AG04449 (cell line): ENCODE measurements at regions not wholly inside any gene's neighbourhood (a gene's known extent, or its start where the extent isn't known, plus 50 kb on each side); places are given as distances from the start of the nearest gene placed in this dataset.
A peak's percentile ranks its signal among the peaks of the same experiment; 100 is the strongest.
"Not testable (repeated sequence)": the region's sequence is repeated elsewhere in the genome, so short reads cannot be mapped to it uniquely, and the experiment has no call there.

Experiments used
- CTCF ChIA-PET: fragments of 350-600 bp; formaldehyde crosslinking; extraction: SDS; loops from one replicate; lab custom pipeline; 2021; ENCODE audit warnings: antibody characterized with exemption; lab: Yijun Ruan, JAX
- POLR2A ChIA-PET: fragments of 400-600, 350-600 bp; formaldehyde crosslinking; extraction: SDS; loops from one replicate; lab custom pipeline; 2020; ENCODE audit warnings: antibody characterized with exemption, inconsistent platforms; lab: Yijun Ruan, JAX
- DNase-seq: peaks from one replicate; pipeline ENCODE4 v3.0.0-alpha.2; 2010; ENCODE audit warnings: low read depth, low spot score
- H3K4me3 ChIP-seq: 2 replicates; pipeline ENCODE4 v1.5.1; 2011; ENCODE audit warnings: low read depth, mild to moderate bottlenecking, control low read depth, low read length
- TF ChIP-seq, protein P1 (sequence below): IDR thresholded peaks from one replicate; pipeline ENCODE4 v1.5.1; 2011; ENCODE audit warnings: mild to moderate bottlenecking, moderate library complexity, low read length, control low read depth, inconsistent platforms; ENCODE audit not compliant: insufficient read depth; ENCODE audit errors: missing control alignments

DNA sequence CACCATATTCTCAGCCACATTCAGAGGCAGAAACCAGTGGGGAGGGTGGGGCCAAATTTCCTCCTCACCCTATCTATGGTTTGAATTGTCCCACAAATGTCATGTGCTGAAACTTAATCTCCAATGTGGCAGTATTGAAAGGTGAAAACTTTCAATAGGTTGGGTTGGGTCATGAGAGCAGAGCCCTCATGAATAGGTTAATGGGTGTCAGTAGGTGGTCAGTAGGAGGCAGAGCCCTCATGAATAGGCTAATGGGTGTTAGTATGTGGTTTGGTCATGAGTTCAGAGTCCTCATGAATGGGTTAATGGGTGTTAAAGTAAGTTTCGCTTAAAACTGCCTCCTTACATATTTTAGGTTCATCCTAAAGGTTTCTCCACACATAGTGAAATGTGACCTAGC is 170.0 kb downstream of the FCRL5 start:
- DNase-seq: no peak
- ChIA-PET POLR2A (no interaction called here), CTCF (interaction anchor here (1.2 to 4.2 kb wide), 2 partner anchors 12 to 103 kb away, joined by 4 to 17 read pairs; no protein-coding TSS in a partner anchor)
- TF ChIP-seq, protein P1, sequence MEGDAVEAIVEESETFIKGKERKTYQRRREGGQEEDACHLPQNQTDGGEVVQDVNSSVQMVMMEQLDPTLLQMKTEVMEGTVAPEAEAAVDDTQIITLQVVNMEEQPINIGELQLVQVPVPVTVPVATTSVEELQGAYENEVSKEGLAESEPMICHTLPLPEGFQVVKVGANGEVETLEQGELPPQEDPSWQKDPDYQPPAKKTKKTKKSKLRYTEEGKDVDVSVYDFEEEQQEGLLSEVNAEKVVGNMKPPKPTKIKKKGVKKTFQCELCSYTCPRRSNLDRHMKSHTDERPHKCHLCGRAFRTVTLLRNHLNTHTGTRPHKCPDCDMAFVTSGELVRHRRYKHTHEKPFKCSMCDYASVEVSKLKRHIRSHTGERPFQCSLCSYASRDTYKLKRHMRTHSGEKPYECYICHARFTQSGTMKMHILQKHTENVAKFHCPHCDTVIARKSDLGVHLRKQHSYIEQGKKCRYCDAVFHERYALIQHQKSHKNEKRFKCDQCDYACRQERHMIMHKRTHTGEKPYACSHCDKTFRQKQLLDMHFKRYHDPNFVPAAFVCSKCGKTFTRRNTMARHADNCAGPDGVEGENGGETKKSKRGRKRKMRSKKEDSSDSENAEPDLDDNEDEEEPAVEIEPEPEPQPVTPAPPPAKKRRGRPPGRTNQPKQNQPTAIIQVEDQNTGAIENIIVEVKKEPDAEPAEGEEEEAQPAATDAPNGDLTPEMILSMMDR: no peak
- H3K4me3 ChIP-seq: no peak overlapping the region

DNA sequence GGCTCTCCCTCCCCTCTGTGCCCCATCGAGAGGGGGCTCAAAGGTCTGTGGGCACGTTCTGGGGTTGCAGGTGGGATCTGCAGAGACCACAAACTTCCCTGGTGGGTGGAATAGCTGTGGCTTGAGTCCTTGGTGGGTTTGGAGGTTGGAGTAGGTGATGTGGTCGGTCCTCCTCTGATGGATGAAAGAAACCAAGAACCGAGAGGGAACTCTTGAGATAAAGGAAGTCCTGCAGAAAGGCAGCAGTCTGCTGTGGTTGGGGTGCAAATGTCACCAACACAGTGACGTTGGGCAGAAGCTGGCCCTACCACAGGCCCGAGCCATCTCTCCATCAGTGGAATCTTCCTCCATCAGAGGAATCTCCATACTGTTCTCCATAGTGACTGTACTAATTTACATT is 171.8 kb downstream of the FCRL5 start:
- H3K4me3 ChIP-seq: no peak overlapping the region
- TF ChIP-seq, protein P1: no peak
- DNase-seq: no peak
- POLR2A ChIA-PET: interaction anchor here (0.7 kb wide), 1 partner anchor 189 kb away, joined by 3 read pairs; no protein-coding TSS in a partner anchor
- CTCF ChIA-PET: interaction anchor here (1.6 to 4.2 kb wide), 3 partner anchors 10 to 115 kb away, joined by 7 to 17 read pairs (median 14); no protein-coding TSS in a partner anchor

DNA sequence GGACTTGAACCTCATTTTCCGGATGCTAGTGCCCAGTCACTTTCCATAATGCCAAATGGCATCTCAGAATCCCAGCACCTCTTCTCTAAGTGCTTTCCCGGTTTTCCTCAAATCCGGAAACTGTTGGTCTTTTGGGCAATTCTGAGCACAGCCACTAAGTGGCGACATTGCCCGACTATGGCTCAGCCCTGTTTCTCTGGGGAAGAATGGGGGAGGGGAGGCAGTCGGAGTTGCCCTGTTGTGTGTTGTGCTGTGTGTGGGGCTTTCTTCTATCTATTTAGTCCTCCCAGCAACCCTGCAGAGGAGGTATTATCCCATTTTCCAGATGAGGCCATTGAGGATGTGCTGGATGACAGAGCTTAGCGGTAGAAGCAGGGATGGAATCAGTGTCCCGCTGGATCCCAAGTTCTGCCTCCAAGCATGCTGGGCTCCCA is 175.0 kb downstream of the FCRL5 start:
- CTCF ChIA-PET: interaction anchor here (0.7 to 4.0 kb wide), 18 partner anchors 10 to 314 kb away, joined by 3 to 33 read pairs (median 4); no protein-coding TSS in a partner anchor
- H3K4me3 ChIP-seq, POLR2A ChIA-PET, DNase-seq: not testable (repeated sequence)
- TF ChIP-seq, protein P1: peak; percentile 60

DNA sequence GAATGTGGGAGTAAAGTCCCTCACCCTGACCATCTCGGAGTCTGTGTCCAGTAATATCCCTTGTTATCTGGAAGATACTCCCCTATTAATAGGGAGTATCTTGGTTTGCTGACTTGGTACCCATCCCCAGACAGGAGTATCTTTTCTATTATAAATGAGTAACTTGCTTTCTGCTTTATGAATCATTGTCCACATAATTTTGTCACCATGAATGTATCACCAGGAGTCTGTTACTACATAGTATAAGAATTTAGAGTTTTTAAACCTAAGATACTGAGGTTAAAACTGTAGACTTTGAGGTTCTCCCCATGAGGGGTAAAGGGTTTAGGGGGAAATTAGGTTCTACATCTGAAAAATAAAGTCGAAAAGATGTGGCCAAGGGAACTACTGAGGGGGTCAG is 175.6 kb downstream of the FCRL5 start:
- TF ChIP-seq, protein P1: no peak
- ChIA-PET CTCF (interaction anchor here (0.7 to 4.0 kb wide), 18 partner anchors 10 to 315 kb away, joined by 3 to 33 read pairs (median 4); no protein-coding TSS in a partner anchor), POLR2A (no interaction called here)
- H3K4me3 ChIP-seq: no peak overlapping the region
- DNase-seq: no peak

DNA sequence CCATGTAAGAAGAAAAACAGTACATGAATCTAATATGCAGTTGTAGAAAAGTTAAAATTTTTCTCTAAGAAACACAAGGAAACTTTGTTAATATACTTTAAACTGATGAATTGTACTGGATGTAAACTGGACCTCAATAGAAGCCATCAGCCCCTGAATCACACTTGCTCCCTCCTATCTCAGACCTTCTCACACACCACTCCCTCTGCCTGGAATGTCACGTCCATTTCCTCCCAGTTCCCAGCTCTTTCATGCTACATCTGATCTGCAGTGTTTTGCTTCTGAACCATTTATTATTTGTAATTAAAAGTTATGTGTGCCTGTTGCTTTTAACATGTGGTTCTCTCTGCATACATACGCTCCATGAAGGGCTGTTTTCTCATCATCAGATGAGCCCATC is 180.0 kb downstream of the FCRL5 start:
- DNase-seq, POLR2A ChIA-PET, H3K4me3 ChIP-seq: not testable (repeated sequence)
- CTCF ChIA-PET: interaction anchor here (1.1 to 4.9 kb wide), 3 partner anchors 71 to 128 kb away, joined by 3 to 53 read pairs (median 14); no protein-coding TSS in a partner anchor

DNA sequence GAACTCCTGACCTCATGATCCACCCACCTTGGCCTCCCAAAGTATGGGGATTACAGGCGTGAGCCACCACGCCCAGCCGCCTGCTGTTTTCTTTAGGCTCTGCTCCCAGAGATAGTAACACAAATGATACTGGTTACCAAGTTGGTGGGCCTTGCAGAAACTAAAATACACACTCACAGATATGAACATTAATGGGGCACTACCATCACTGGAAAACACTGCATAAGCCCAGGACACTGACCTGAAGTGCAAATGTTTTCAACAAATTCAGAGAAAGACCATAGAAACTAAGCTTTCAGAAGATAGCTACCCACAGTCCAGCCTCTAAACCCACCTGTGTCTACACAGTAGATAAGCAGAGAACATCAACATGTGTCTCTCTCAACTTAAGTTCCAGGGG is 180.5 kb downstream of the FCRL5 start:
- no peak for DNase-seq
- ChIA-PET CTCF (interaction anchor here (1.1 to 4.9 kb wide), 8 partner anchors 8 to 319 kb away, joined by 3 to 53 read pairs (median 13); no protein-coding TSS in a partner anchor), POLR2A (no interaction called here)
- TF ChIP-seq, protein P1: no peak
- no peak overlapping the region for H3K4me3 ChIP-seq

DNA sequence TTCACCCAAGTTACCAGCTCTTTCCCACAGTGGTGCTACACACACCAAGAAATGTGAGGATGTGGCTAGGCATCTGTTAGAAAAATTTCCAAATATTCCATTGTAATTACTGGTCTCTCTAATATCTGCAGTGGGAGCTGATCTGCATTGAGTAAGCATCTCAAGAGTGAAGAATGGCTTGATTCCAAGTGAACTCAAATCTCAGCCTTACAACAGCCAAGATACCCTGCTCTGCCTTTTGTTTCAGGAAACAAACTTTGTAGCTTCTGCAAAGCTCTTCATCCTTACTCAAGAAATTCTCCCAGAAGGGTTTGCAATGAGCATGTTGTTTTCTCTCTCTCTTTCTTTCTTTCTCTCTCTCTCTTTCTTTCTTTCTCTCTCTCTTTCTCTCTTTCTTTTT is 181.1 kb downstream of the FCRL5 start:
- DNase-seq: no peak
- POLR2A ChIA-PET: no interaction called here
- CTCF ChIA-PET: interaction anchor here (1.1 to 4.9 kb wide), 15 partner anchors 9 to 320 kb away, joined by 3 to 53 read pairs (median 11); no protein-coding TSS in a partner anchor

More for the DNA sequence above, 181.1 kb downstream of the FCRL5 start:
- TF ChIP-seq, protein P1: no peak
- no peak overlapping the region for H3K4me3 ChIP-seq
